ENCODE measurements at regions not wholly inside any gene's neighbourhood (a gene's known extent, or its start where the extent isn't known, plus 50 kb on each side); places are given as distances from the start of the nearest gene placed in this dataset.
A peak's percentile ranks its signal among the peaks of the same experiment; 100 is the strongest.
"Not testable (repeated sequence)": the region's sequence is repeated elsewhere in the genome, so short reads cannot be mapped to it uniquely, and the experiment has no call there.

- TF ChIP-seq, protein P1, sequence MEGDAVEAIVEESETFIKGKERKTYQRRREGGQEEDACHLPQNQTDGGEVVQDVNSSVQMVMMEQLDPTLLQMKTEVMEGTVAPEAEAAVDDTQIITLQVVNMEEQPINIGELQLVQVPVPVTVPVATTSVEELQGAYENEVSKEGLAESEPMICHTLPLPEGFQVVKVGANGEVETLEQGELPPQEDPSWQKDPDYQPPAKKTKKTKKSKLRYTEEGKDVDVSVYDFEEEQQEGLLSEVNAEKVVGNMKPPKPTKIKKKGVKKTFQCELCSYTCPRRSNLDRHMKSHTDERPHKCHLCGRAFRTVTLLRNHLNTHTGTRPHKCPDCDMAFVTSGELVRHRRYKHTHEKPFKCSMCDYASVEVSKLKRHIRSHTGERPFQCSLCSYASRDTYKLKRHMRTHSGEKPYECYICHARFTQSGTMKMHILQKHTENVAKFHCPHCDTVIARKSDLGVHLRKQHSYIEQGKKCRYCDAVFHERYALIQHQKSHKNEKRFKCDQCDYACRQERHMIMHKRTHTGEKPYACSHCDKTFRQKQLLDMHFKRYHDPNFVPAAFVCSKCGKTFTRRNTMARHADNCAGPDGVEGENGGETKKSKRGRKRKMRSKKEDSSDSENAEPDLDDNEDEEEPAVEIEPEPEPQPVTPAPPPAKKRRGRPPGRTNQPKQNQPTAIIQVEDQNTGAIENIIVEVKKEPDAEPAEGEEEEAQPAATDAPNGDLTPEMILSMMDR (conservative IDR thresholded peaks at IDR 0.05), result no peak
- no peak overlapping the region for H3K27ac ChIP-seq
Observed at GRCh38 chr9:102642651-102643050, 352.5 kb upstream of the CYLC2 start.

DNA sequence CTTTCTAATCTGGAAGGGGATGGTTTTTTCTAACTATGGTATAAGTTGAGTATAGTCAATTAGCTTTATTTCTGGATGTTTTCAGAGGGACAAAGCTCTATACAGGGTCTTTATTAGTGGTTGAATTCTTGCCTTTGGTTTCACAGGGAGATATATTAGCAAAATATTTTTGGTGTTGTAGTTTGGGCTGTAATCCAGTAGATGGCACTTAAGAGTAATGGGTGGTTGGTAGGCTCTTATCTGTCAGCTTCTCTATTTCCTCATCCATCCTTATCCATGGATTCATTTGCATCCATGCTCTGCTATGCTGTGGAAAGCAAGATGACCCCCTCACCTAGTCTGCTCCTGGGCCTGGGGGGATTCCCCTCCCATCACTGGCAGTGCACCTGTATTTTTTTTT is 363.6 kb upstream of the CYLC2 start:
- TF ChIP-seq, protein P1 (conservative IDR thresholded peaks at IDR 0.05), result peak; percentile 28; the same call in 1 of the 2 replicates
- no peak overlapping the region for H3K27ac ChIP-seq

DNA sequence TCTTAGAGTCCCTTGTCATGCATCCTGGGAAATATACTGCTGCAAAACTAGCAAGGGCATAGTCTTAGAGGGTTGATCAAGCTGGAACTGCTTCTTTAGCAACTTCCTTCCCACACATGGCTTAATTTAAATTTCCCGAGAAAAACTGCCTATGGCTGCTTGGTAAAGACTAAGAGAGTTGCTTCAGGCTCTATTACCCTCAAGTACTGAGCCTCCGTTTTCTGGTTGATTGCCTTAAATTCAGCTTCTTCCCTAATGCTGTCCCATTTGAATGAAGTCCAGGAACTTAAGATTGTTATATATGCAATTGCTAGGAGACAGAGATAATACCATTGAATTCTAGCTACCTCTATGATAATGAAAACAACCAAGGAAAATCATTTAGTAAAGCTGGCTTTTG is 385.7 kb upstream of the CYLC2 start:
- TF ChIP-seq, protein P1 (conservative IDR thresholded peaks at IDR 0.05), result no peak
- no peak overlapping the region for H3K27ac ChIP-seq

DNA sequence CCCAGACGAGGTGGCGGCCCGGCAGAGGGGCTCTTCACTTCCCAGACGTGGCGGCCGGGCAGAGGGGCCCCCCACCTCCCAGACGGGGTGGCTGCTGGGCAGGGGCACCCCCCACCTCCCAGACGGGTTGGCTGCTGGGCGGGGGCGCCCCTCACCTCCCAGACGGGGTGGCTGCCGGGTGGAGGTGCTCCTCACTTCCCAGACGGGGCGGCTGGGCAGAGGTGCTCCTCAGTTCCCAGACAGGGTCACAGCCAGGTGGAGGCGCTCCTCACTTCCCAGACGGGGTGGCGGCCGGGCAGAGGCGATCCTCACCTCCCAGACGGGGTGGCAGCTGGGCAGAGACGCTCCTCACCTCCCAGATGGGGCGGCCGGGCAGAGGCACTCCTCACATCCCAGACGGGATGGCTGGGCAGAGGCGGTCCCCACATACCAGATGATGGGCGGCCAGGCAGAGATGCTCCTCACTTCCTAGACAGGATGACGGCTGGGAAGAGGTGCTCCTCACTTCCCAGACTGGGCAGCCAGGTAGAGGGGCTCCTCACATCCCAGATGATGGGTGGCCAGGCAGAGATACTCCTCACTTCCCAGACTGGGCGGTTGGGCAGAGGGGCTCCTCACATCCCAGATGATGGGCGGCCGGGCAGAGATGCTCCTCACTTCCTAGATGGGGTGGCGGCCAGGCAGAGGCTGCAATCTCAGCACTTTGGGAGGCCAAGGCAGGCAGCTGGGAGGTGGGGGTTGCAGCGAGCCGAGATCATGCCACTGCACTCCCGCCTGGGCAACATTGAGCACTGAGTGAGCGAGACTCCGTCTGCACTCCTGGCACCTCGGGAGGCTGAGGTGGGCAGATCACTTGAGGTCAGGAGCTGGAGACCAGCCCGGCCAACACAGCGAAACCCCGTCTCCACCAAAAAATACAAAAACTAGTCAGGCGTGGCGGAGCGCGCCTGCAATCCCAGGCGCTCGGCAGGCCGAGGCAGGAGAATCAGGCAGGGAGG is 391.6 kb upstream of the CYLC2 start:
- not testable (repeated sequence) for H3K27ac ChIP-seq

DNA sequence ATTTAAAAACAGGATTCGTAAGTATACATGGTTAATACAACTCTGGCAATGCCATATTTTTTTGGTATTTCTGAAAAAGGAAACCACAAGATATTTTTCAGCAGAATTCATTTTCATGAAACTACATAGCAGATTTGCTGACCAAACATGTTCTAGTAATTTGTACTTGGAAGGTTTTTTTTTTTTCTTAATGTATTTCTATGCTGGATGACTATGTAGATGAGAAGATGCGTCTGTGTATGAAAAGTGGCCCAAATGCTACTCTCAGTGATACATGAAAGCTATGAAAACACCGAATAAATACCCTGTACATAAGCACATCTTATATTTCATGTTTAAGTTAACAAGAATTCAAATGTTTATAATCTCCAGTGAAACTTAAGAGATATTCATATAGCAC is 400.9 kb upstream of the CYLC2 start:
- H3K27ac ChIP-seq, result no peak overlapping the region
- TF ChIP-seq, protein P1 (conservative IDR thresholded peaks at IDR 0.05), result no peak

GRCh38 chr9:102587281-102587680 is 407.9 kb upstream of the CYLC2 start:
- no peak overlapping the region for H3K27ac ChIP-seq
- TF ChIP-seq, protein P1 (conservative IDR thresholded peaks at IDR 0.05), result no peak

GRCh38 chr9:102569436-102569835 is 425.7 kb upstream of the CYLC2 start:
- no peak overlapping the region for H3K27ac ChIP-seq
- TF ChIP-seq, protein P1 (conservative IDR thresholded peaks at IDR 0.05), result no peak

GRCh38 chr9:102551346-102551745 is 443.8 kb upstream of the CYLC2 start:
- H3K27ac ChIP-seq, result no peak overlapping the region
- TF ChIP-seq, protein P1 (conservative IDR thresholded peaks at IDR 0.05), result no peak
